ENCODE measurements at regions not wholly inside any gene's neighbourhood (a gene's known extent, or its start where the extent isn't known, plus 50 kb on each side); places are given as distances from the start of the nearest gene placed in this dataset.
"Not testable (repeated sequence)": the region's sequence is repeated elsewhere in the genome, so short reads cannot be mapped to it uniquely, and the experiment has no call there.

GRCh38 chr1:860941-861340 lies 62.8 kb upstream of the SAMD11 start:
- TF ChIP-seq CTCF (IDR thresholded peaks at IDR 0.05; ENCODE audit: low read depth, low read length); EZH2phosphoT487 (IDR thresholded peaks at IDR 0.05; ENCODE audit: low read depth): not testable (repeated sequence)

Measured in OCI-LY3 (cell line).